HUES64 (cell line): ENCODE measurements at regions not wholly inside any gene's neighbourhood (a gene's known extent, or its start where the extent isn't known, plus 50 kb on each side); places are given as distances from the start of the nearest gene placed in this dataset.

ENCODE experiments used
- H3K27ac ChIP-seq: 2 replicates; pipeline ENCODE4 v1.7.0; 2013; ENCODE audit warnings: low read depth, low read length, inconsistent platforms
- H3K27me3 ChIP-seq: 2 replicates; pipeline ENCODE4 v1.6.1; 2013; ENCODE audit warnings: mild to moderate bottlenecking, low read length; ENCODE audit not compliant: insufficient read depth
- H3K36me3 ChIP-seq: 2 replicates; pipeline ENCODE4 v1.6.1; 2013; ENCODE audit warnings: mild to moderate bottlenecking, low read length; ENCODE audit not compliant: insufficient read depth
- H3K4me1 ChIP-seq: 2 replicates; pipeline ENCODE4 v1.6.1; 2013; ENCODE audit warnings: mild to moderate bottlenecking, low read length, moderate library complexity; ENCODE audit not compliant: insufficient read depth
- H3K4me3 ChIP-seq: 2 replicates; pipeline ENCODE4 v1.5.1; 2013; ENCODE audit warnings: mild to moderate bottlenecking, low read length, moderate library complexity
- H3K9ac ChIP-seq: 2 replicates; pipeline ENCODE4 v1.6.1; 2013; ENCODE audit warnings: mild to moderate bottlenecking, low read depth, low read length
- H3K9me3 ChIP-seq: 2 replicates; pipeline ENCODE4 v1.6.1; 2013; ENCODE audit warnings: low read depth, low read length; ENCODE audit not compliant: insufficient read depth
- WGBS: fragments of 150-250, 120-280 bp; methylation state at CpG from one replicate; pipeline ENCODE4 v1.1.7; 2013; ENCODE audit warnings: missing lambda C conversion rate; 5-methylcytosine and 5-hydroxymethylcytosine counted together

DNA sequence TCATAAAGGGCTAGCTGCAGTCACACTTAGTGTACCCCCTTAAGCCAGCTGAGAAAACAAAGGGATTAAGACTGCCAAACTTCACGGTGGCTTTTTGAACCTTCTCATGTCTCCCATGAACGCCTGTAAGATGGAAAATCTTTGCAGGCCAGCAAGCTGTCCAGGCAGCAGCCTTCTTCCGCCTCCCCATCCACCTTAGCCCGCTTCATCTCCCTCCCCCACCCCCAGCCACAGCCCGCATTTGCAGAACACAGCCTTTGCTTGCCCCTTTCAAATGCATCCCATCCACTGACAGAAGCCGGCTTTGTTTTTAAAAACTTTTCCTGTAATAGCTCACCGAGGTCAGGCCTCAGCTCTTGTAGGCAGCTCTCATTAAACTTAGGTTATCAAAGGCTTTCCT is 113.8 kb upstream of the FAM9B start:
- H3K4me1 ChIP-seq: peaks cover 50% of the 10 kb centered on the region
- peak overlapping the region; percentile 35 for H3K4me3 ChIP-seq
- peak overlapping the region; percentile 65; the same call in 1 of the 2 replicates for H3K9ac ChIP-seq
- H3K36me3 ChIP-seq: no peaks in the 10 kb centered on the region
- 2% methylated on average over 7 of the region's 7 CpGs for WGBS
- H3K27ac ChIP-seq: peak overlapping the region; percentile 98
- H3K27me3 ChIP-seq: no peaks in the 10 kb centered on the region
- H3K9me3 ChIP-seq: peaks cover 15% of the 10 kb centered on the region; the same call in 1 of the 2 replicates

DNA sequence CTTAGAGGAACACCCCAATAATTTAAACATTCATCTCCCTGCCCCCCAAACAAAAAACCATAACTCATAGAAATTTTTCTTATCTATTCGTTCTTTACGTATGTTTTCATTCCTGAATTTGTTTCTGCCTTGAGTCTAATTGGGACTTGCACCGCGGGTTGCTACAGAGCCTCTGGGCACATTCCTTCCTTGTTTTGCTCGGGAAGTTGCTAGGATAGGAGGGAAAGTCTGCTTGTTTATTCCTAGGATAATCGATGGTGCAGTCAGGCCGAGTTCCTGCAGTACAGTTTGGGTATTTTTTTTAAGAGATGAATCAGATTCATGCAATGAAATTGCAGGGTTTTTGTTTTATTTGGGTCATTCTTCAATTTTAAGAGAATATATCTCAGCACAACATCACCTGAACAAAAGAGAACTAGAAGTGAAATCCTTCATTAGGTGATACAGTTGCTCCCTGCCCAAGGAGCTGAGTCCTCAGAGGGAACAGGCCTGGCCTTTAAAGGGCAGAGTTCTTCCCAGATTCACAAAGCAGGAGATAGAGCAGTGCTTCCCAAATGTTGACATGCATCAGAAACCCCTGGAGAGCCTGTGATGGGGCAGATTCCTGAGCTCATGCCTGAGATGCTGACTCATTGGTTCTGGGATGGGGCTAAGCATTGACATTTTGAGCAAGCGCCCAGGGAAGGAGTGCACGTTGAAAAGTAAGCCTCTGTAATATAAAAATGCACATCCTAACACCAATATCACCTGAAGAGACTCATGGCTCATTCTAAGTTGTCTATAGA is 114.9 kb upstream of the FAM9B start:
- no peaks in the 10 kb centered on the region for H3K27me3 ChIP-seq
- H3K9me3 ChIP-seq: peaks cover 15% of the 10 kb centered on the region; the same call in 1 of the 2 replicates
- peak overlapping the region; percentile 63 for H3K9ac ChIP-seq
- H3K36me3 ChIP-seq: no peaks in the 10 kb centered on the region
- H3K4me1 ChIP-seq: peaks cover 50% of the 10 kb centered on the region
- WGBS: 12% methylated on average over 8 of the region's 9 CpGs
- peak overlapping the region; percentile 98 for H3K27ac ChIP-seq
- H3K4me3 ChIP-seq: peak overlapping the region; percentile 23

DNA sequence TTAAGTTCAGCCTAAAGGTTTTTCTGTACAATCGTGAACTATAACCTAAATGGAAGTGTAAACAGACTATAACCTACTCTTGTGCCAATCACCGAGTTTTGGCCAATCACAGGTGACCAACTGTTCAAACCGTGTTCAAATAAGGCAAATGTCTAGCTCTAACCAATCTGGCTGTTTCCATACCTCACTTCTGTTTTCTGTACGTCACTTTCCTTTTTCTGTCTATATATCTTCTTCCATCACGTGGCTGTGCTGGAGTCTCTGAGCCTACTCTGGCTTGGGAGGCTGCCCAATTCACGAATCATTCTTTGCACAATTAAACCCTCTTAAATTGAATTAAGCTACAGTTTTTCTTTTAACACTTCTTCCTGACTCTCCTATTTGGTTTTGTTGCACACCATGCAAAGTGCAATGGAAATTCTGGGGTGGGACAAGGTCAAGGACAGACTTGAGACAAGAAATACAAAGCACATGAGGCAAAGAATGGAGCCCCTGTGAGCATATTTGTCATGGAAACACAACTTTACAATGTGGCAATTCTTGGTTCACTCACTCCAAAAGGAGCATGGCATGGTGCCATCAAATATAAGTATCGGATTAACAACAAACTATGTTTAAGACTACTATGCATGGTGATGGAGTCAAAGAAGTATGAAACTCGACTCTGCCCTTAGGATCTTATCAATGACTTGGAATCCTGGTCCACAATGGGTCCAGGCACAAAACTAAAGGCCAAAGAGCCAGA is 115.7 kb upstream of the FAM9B start:
- no peaks in the 10 kb centered on the region for H3K27me3 ChIP-seq
- H3K9ac ChIP-seq: peak overlapping the region; percentile 37; the same call in 1 of the 2 replicates
- H3K36me3 ChIP-seq: no peaks in the 10 kb centered on the region
- H3K4me3 ChIP-seq: no peak overlapping the region
- H3K4me1 ChIP-seq: peaks cover 43% of the 10 kb centered on the region
- 70% methylated on average over 7 of the region's 8 CpGs for WGBS
- H3K27ac ChIP-seq: peak overlapping the region; percentile 98
- H3K9me3 ChIP-seq: peaks cover 17% of the 10 kb centered on the region

DNA sequence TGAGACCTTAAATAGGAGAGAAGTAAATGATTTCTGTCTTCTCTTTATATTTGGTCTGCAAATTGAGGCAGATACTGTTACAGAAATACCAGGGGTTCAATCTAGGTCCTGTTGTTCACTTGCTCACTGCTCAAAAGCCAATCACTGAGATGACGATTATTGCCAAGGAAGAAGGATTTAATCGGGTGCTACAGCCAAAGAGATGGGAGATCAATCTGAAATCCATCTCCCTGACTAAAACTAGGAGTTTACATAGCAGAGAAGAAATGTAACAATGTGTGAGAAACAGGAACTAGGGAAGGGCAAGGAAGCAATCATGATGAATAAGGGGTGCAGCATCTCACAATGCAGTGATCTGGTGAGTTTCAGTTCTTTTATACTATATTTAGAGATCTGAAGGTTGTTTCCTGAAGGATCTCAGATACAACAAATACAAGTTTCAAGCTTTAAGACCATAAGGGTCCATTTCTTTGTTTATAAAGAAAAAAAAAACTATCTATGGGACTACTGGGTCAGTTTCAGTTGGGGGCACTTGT is 117.9 kb upstream of the FAM9B start:
- peaks cover 31% of the 10 kb centered on the region for H3K4me1 ChIP-seq
- no peak overlapping the region for H3K4me3 ChIP-seq
- H3K27me3 ChIP-seq: no peaks in the 10 kb centered on the region
- no peak overlapping the region for H3K27ac ChIP-seq
- H3K9ac ChIP-seq: no peak overlapping the region
- peaks cover 18% of the 10 kb centered on the region for H3K9me3 ChIP-seq
- WGBS: 95% methylated on average over 2 of the region's 2 CpGs
- no peaks in the 10 kb centered on the region for H3K36me3 ChIP-seq

DNA sequence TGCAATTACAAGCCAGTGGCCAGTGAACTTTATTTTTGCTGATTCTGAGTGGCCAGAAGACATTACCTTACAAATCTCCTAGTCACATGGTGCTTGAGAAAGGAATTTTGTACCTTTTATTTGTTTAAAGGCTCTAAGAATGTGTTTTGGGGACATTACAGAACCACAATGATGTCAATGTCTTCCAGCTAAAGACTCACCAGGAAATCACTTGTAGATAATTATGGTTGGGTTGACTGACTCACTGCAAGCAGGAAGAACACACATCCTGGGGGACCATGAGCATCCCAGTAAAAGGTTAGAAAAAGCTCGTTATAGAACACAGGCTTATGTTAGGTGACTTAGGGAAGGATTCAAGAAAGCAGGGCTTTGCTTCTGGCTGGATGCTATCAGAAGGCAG is 119.4 kb upstream of the FAM9B start:
- Histone ChIP-seq H3K4me3 (no peak overlapping the region), H3K4me1 (peaks cover 18% of the 10 kb centered on the region), H3K27ac (no peak overlapping the region), H3K9me3 (peaks cover 18% of the 10 kb centered on the region), H3K9ac (no peak overlapping the region), H3K27me3 (no peaks in the 10 kb centered on the region), H3K36me3 (no peaks in the 10 kb centered on the region)
- WGBS: 76% methylated on average over 1 of the region's 1 CpG

DNA sequence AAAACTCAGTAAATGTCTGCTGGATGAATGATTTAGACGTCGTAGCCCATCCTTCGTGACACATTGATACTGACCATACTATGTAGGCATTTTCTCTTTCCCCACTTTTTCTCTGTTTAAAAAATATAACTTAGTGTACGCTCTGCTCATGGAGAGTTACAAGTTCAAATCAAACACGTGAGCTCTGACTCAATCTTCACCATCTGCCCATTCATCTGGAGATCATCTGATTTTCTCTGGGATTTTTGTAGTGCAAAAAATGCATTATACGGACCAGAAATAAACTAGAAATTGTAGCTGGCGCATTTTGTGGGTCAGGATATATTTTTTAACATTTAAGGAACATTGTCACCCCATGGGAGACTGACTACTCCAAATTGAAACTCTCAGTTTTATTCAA is 124.7 kb upstream of the FAM9B start:
- Histone ChIP-seq H3K9me3 (peaks cover 4% of the 10 kb centered on the region; the same call in 1 of the 2 replicates), H3K9ac (no peak overlapping the region), H3K4me3 (no peak overlapping the region), H3K4me1 (no peaks in the 10 kb centered on the region; the same call in 1 of the 2 replicates), H3K27me3 (no peaks in the 10 kb centered on the region), H3K27ac (no peak overlapping the region), H3K36me3 (no peaks in the 10 kb centered on the region)
- 92% methylated on average over 6 of the region's 7 CpGs for WGBS

DNA sequence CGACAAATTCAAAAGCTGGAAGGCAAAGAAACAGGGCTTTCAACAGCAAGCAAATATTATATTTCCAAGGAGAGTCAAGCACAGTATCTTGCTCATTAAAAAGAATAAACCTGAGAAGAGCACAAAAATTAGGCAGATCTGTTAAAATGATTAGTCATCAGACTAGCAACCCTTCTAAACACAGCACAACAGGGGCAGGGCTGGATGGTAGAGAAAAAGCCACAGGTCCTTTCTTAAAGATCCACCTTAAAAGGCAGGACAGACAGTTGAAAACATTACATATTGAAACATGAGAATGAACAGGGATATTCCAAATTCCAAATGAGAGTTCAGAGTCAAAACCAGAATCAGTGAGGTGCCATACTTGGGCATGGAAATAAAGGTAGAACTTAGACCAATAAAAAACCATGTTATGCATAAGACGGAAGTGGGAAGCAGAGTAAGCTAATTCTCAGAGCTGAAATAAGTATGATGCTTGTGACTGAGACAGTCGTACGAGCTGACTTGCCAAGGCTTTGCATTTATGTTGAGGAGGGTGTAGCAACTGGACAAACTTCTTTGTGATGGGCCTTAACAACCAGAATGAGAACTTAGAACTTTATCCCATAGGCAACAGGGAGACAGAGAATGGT is 126.9 kb upstream of the FAM9B start:
- Histone ChIP-seq H3K9me3 (no peaks in the 10 kb centered on the region), H3K4me3 (no peak overlapping the region), H3K36me3 (no peaks in the 10 kb centered on the region), H3K27me3 (no peaks in the 10 kb centered on the region), H3K4me1 (no peaks in the 10 kb centered on the region; the same call in 1 of the 2 replicates), H3K27ac (no peak overlapping the region), H3K9ac (no peak overlapping the region)
- 92% methylated on average over 4 of the region's 4 CpGs for WGBS

DNA sequence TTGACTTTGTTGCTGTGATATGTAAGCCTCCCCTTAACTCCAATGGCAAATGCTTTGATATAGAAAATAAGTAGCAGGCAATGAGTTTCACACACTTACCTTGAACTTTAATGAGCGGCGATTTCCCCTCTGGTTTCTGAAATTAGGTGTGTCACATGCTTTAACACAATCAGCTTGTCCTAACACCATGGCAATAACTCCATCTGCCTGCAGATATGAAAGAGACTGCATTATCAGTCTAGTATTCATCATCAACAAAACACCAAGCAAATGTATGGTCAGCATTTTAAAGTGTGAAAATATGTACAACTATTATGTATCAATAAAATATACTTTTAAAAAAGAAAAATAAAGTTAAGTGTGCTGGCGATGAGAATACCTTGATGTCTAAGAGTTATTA is 128.8 kb upstream of the FAM9B start:
- 100% methylated on average over 2 of the region's 3 CpGs for WGBS
- Histone ChIP-seq H3K9me3 (peaks cover 4% of the 10 kb centered on the region; the same call in 1 of the 2 replicates), H3K4me3 (no peak overlapping the region), H3K9ac (no peak overlapping the region), H3K4me1 (no peaks in the 10 kb centered on the region; the same call in 1 of the 2 replicates), H3K27me3 (no peaks in the 10 kb centered on the region), H3K27ac (no peak overlapping the region), H3K36me3 (no peaks in the 10 kb centered on the region)

DNA sequence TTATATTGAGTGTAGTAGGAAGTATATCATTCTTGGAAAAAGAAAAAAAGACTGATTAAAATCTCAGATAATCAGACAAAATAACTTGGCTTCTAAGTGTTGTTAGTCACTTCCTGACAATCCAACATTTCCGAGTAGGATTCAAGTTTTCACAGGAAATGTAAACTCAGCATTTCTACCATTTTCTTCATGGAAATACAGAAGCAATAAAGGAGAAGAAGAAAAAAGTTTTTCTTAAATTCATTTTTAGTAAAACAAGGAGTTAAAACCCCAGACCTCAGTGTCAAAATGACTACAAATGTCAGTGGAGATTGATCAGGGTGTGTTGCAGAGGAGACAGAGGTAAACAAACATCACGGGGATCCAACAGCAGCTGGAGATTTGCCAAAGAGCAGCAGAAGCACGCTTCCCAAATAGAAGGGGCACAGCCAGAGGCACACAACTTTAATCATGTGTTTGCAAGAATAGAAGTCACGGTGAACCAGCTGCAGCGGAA is 129.3 kb upstream of the FAM9B start:
- Histone ChIP-seq H3K27ac (no peak overlapping the region), H3K9me3 (peaks cover 4% of the 10 kb centered on the region; the same call in 1 of the 2 replicates), H3K4me1 (no peaks in the 10 kb centered on the region; the same call in 1 of the 2 replicates), H3K9ac (no peak overlapping the region), H3K36me3 (no peaks in the 10 kb centered on the region), H3K27me3 (no peaks in the 10 kb centered on the region), H3K4me3 (no peak overlapping the region)
- 55% methylated on average over 5 of the region's 5 CpGs for WGBS

DNA sequence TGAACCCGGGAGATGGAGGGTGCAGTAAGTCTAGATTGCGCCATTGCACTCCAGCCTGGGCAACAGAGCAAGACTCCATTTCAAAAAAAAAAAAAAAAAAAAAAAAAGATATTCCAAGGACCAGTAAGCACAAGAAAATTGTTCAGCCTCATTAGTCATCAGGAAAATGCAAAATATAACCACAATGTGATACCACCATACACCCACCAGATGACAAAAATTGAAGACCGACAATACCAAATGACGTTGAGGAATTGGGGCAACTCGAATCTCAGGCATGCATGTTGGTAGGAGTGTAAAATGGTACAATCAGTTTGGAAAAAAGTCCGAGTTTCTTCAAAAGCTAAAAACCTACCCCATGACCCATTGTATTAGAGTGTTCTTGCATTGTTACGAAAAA is 130.2 kb upstream of the FAM9B start:
- peaks cover 4% of the 10 kb centered on the region; the same call in 1 of the 2 replicates for H3K9me3 ChIP-seq
- H3K9ac ChIP-seq: no peak overlapping the region
- H3K4me3 ChIP-seq: no peak overlapping the region
- no peaks in the 10 kb centered on the region for H3K36me3 ChIP-seq
- H3K4me1 ChIP-seq: no peaks in the 10 kb centered on the region; the same call in 1 of the 2 replicates
- 100% methylated on average over 2 of the region's 7 CpGs for WGBS
- no peaks in the 10 kb centered on the region for H3K27me3 ChIP-seq
- H3K27ac ChIP-seq: no peak overlapping the region
